Breast epithelium (tissue), 3 donors: ENCODE measurements at regions not wholly inside any gene's neighbourhood (a gene's known extent, or its start where the extent isn't known, plus 50 kb on each side); places are given as distances from the start of the nearest gene placed in this dataset.

Source experiments
- POLR2A ChIP-seq: fragments of 450-650 bp; IDR thresholded peaks from one replicate; pipeline ENCODE4 v1.6.1; 2016; ENCODE audit warnings: antibody characterized with exemption, mild to moderate bottlenecking, moderate library complexity
- POLR2AphosphoS5 ChIP-seq, 3 donors: sonication (generic); formaldehyde crosslinking; IDR thresholded peaks; one replicate each; pipeline ENCODE4 v1.6.1; 2017; ENCODE audit warnings: antibody characterized with exemption in 3 of 3
- TF ChIP-seq, protein P1 (sequence below), 3 donors: fragments of 450-650 bp; IDR thresholded peaks; one replicate each; pipeline ENCODE4 v1.5.1; 2016 to 2017; ENCODE audit warnings: antibody characterized with exemption in 3 of 3, mild to moderate bottlenecking in 3 of 3, moderate library complexity in 3 of 3

DNA sequence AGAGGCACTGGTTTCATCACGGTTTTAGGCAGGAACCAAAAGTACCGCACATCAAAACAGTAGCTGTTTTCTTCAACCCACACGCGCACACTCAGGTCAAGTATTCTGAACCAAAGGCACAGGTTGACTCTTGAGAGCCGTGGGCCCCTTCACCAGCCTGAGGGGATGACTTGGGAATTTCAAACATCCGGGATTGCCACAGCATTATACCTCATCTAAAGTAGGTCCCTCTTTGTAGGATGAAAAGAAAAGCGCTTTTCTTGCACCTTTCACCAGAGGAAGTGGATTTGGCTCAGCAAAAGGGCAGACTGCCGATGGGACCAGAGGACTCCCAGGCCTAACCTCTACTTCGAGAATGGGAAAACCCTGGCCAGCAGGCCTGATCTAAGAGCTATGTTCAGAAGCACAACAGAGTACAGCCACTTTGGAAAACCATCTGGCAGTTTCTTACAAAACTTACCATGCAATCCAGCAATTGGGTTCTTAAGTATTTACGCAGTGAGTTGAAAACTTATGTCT, 88.2 kb upstream of the PROK2 start:
- TF ChIP-seq, protein P1, sequence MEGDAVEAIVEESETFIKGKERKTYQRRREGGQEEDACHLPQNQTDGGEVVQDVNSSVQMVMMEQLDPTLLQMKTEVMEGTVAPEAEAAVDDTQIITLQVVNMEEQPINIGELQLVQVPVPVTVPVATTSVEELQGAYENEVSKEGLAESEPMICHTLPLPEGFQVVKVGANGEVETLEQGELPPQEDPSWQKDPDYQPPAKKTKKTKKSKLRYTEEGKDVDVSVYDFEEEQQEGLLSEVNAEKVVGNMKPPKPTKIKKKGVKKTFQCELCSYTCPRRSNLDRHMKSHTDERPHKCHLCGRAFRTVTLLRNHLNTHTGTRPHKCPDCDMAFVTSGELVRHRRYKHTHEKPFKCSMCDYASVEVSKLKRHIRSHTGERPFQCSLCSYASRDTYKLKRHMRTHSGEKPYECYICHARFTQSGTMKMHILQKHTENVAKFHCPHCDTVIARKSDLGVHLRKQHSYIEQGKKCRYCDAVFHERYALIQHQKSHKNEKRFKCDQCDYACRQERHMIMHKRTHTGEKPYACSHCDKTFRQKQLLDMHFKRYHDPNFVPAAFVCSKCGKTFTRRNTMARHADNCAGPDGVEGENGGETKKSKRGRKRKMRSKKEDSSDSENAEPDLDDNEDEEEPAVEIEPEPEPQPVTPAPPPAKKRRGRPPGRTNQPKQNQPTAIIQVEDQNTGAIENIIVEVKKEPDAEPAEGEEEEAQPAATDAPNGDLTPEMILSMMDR (IDR thresholded peaks at IDR 0.05) = no peak
- no peak for TF ChIP-seq POLR2A
- no peak for TF ChIP-seq POLR2AphosphoS5 (IDR thresholded peaks at IDR 0.05)
